Calu3 (cell line): ENCODE measurements at regions not wholly inside any gene's neighbourhood (a gene's known extent, or its start where the extent isn't known, plus 50 kb on each side); places are given as distances from the start of the nearest gene placed in this dataset.

Source experiments
- BruUV-seq: library from RNA; stranded (reverse); fragments of 400-500 nt; replicated peaks from 2 replicates; lab custom pipeline; 2021; lab: Mats Ljungman, UMichigan
- CTCF ChIA-PET: fragments of 300-600 bp; sonication (Branson Sonifier 250); formaldehyde crosslinking; loops from one replicate; lab custom pipeline; 2022; ENCODE audit warnings: antibody characterized with exemption; lab: Charles Lee
- DNase-seq: peaks from one replicate; pipeline ENCODE4 v3.0.0; 2022
- H3K27ac Mint-ChIP-seq: one replicate; pipeline ENCODE4 v1.8.0; 2022; ENCODE audit warnings: mixed read lengths; ENCODE audit not compliant: unreplicated experiment
- H3K27me3 Mint-ChIP-seq: one replicate; pipeline ENCODE4 v1.8.0; 2022; ENCODE audit warnings: mixed read lengths; ENCODE audit not compliant: unreplicated experiment
- H3K36me3 Mint-ChIP-seq: one replicate; pipeline ENCODE4 v1.8.0; 2022; ENCODE audit warnings: mild to moderate bottlenecking, moderate library complexity, mixed read lengths; ENCODE audit not compliant: insufficient read depth, unreplicated experiment
- H3K4me1 Mint-ChIP-seq: one replicate; pipeline ENCODE4 v1.8.0; 2022; ENCODE audit warnings: mild to moderate bottlenecking, low read depth, mixed read lengths; ENCODE audit not compliant: unreplicated experiment
- H3K4me3 Mint-ChIP-seq: one replicate; pipeline ENCODE4 v1.8.0; 2022; ENCODE audit warnings: mild to moderate bottlenecking, low read depth, moderate library complexity, mixed read lengths; ENCODE audit not compliant: unreplicated experiment
- H3K9me3 Mint-ChIP-seq: one replicate; pipeline ENCODE4 v1.8.0; 2022; ENCODE audit warnings: low read depth, mixed read lengths; ENCODE audit not compliant: unreplicated experiment
- CTCF ChIP-seq: fragments of 200-600 bp; IDR thresholded peaks from one replicate; pipeline ENCODE4 v1.8.0; 2022; ENCODE audit warnings: antibody characterized with exemption; ENCODE audit not compliant: unreplicated experiment
- intact Hi-C: fragments of 100-400 bp; cut with micrococcal nuclease; formaldehyde crosslinking; loops from one replicate; pipeline ENCODE4 v1.10.0; 2022; ENCODE audit not compliant: unreplicated experiment

DNA sequence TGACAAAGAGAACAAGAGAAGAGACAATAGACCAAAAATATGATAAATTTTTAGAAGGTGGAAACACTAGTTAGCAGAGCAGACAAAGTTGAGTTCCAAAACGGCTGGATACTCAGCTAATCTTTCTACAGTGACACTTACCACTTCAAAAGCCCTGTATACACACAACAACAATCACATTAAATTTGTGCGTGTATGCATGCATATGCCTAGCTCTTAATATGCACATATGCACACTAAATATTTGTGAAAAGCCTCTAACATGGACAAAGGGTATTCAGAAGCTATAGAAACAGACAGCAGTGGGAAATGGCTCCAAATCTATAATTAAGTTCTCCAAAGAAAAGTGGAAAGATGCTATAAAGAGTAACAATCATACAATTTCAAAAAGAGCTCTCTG lies 476.4 kb downstream of the HTR7 start:
- intact Hi-C loops = no loop called here
- CTCF ChIA-PET = no interaction called here

GRCh38 chr10:90389876-90390275 lies 468.0 kb downstream of the HTR7 start:
- intact Hi-C loops = no loop called here
- Mint-ChIP-seq H3K9me3 (no peaks in the 10 kb centered on the region), H3K27ac (no peak overlapping the region), H3K4me1 (no peaks in the 10 kb centered on the region), H3K36me3 (no peaks in the 10 kb centered on the region), H3K4me3 (no peak overlapping the region), H3K27me3 (no peaks in the 10 kb centered on the region)
- DNase-seq = no peak
- BruUV-seq = no TSS peak
- no peak for TF ChIP-seq CTCF
- CTCF ChIA-PET = no interaction called here

More for the DNA sequence above, 476.4 kb downstream of the HTR7 start:
- Mint-ChIP-seq H3K4me1 (no peaks in the 10 kb centered on the region), H3K36me3 (no peaks in the 10 kb centered on the region), H3K27ac (no peak overlapping the region), H3K9me3 (no peaks in the 10 kb centered on the region), H3K27me3 (peaks cover 14% of the 10 kb centered on the region), H3K4me3 (no peak overlapping the region)
- DNase-seq = no peak
- no TSS peak for BruUV-seq
- TF ChIP-seq CTCF = no peak

- no peak for DNase-seq
- intact Hi-C loops = no loop called here
- H3K9me3 Mint-ChIP-seq = no peaks in the 10 kb centered on the region
- H3K4me1 Mint-ChIP-seq = no peaks in the 10 kb centered on the region
- no TSS peak for BruUV-seq
- TF ChIP-seq CTCF = no peak
- H3K27ac Mint-ChIP-seq = no peak overlapping the region
- no peak overlapping the region for H3K4me3 Mint-ChIP-seq
- CTCF ChIA-PET = no interaction called here
- H3K27me3 Mint-ChIP-seq = no peaks in the 10 kb centered on the region
- H3K36me3 Mint-ChIP-seq = no peaks in the 10 kb centered on the region
Observed at GRCh38 chr10:90394311-90394710, 463.5 kb downstream of the HTR7 start.

GRCh38 chr10:90396721-90397120 lies 461.1 kb downstream of the HTR7 start:
- intact Hi-C loops = no loop called here
- Mint-ChIP-seq H3K36me3 (no peaks in the 10 kb centered on the region), H3K27me3 (no peaks in the 10 kb centered on the region), H3K4me3 (no peak overlapping the region), H3K4me1 (no peaks in the 10 kb centered on the region), H3K27ac (no peak overlapping the region), H3K9me3 (no peaks in the 10 kb centered on the region)
- no TSS peak for BruUV-seq
- CTCF ChIA-PET = no interaction called here
- TF ChIP-seq CTCF = no peak
- DNase-seq = no peak
